ENCODE measurements at regions not wholly inside any gene's neighbourhood (a gene's known extent, or its start where the extent isn't known, plus 50 kb on each side); places are given as distances from the start of the nearest gene placed in this dataset.

DNA sequence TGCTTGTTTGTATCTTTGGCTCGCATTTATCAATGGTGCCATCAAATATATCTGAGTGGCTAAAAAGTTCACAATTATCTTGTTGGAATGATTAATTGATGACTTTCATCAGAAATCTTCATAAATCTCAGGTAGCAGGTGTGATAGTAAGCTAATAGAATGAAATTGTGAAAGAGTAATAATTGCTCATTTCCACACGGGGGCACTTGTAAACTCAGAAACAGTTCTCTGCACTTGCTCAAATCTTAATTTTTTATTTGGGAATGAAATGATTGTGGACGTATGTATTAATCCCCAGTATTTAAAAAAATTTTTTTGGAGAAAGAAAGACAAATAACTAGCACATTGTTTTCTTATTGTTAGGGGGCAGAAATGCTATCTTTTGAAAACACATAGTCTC, 132.8 kb downstream of the DTHD1 start:
- Histone ChIP-seq H3K27ac (no peak overlapping the region), H3K9me3 (no peaks in the 10 kb centered on the region), H3K4me3 (no peak overlapping the region), H3K27me3 (no peaks in the 10 kb centered on the region), H3K36me3 (no peaks in the 10 kb centered on the region), H3K4me1 (no peaks in the 10 kb centered on the region)
- intact Hi-C loops (cut with DNase I) = no loop called here
- TF ChIP-seq EP300 (IDR thresholded peaks at IDR 0.05) (no peak), POLR2AphosphoS5 (IDR thresholded peaks at IDR 0.05) (no peak), POLR2A (IDR thresholded peaks at IDR 0.05) (no peak)
- TF ChIP-seq, protein P1, sequence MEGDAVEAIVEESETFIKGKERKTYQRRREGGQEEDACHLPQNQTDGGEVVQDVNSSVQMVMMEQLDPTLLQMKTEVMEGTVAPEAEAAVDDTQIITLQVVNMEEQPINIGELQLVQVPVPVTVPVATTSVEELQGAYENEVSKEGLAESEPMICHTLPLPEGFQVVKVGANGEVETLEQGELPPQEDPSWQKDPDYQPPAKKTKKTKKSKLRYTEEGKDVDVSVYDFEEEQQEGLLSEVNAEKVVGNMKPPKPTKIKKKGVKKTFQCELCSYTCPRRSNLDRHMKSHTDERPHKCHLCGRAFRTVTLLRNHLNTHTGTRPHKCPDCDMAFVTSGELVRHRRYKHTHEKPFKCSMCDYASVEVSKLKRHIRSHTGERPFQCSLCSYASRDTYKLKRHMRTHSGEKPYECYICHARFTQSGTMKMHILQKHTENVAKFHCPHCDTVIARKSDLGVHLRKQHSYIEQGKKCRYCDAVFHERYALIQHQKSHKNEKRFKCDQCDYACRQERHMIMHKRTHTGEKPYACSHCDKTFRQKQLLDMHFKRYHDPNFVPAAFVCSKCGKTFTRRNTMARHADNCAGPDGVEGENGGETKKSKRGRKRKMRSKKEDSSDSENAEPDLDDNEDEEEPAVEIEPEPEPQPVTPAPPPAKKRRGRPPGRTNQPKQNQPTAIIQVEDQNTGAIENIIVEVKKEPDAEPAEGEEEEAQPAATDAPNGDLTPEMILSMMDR (IDR thresholded peaks at IDR 0.05) = no peak
- 23 to 62% methylated on average over 3 of the region's 3 CpGs for WGBS, 2 donors
- no peak for DNase-seq

- no peaks in the 10 kb centered on the region for H3K9me3 ChIP-seq
- WGBS, 2 donors = 84 to 85% methylated on average over 12 of the region's 12 CpGs
- no peak overlapping the region for H3K4me3 ChIP-seq
- no peaks in the 10 kb centered on the region for H3K36me3 ChIP-seq
- H3K27me3 ChIP-seq = no peaks in the 10 kb centered on the region
- H3K4me1 ChIP-seq = no peaks in the 10 kb centered on the region
- intact Hi-C loops (cut with DNase I) = no loop called here
- no peak overlapping the region for H3K27ac ChIP-seq
- no peak for DNase-seq
- TF ChIP-seq, protein P1 (IDR thresholded peaks at IDR 0.05) = no peak
- TF ChIP-seq EP300 (IDR thresholded peaks at IDR 0.05) (no peak), POLR2AphosphoS5 (IDR thresholded peaks at IDR 0.05) (no peak), POLR2A (IDR thresholded peaks at IDR 0.05) (no peak)
These were observed 135.7 kb downstream of the DTHD1 start for GRCh38 chr4:36417146-36417545.

- no peak overlapping the region for H3K4me3 ChIP-seq
- no peak overlapping the region for H3K27ac ChIP-seq
- no peaks in the 10 kb centered on the region for H3K4me1 ChIP-seq
- intact Hi-C loops (cut with DNase I) = no loop called here
- H3K27me3 ChIP-seq = no peaks in the 10 kb centered on the region
- H3K36me3 ChIP-seq = no peaks in the 10 kb centered on the region
- WGBS, 2 donors = 86 to 94% methylated on average over 3 of the region's 3 CpGs
- DNase-seq = no peak
- no peaks in the 10 kb centered on the region for H3K9me3 ChIP-seq
- TF ChIP-seq POLR2A (IDR thresholded peaks at IDR 0.05) (no peak), EP300 (IDR thresholded peaks at IDR 0.05) (no peak), POLR2AphosphoS5 (IDR thresholded peaks at IDR 0.05) (no peak)
- TF ChIP-seq, protein P1 (IDR thresholded peaks at IDR 0.05) = no peak
These were observed 138.8 kb downstream of the DTHD1 start for GRCh38 chr4:36420111-36420679.

DNA sequence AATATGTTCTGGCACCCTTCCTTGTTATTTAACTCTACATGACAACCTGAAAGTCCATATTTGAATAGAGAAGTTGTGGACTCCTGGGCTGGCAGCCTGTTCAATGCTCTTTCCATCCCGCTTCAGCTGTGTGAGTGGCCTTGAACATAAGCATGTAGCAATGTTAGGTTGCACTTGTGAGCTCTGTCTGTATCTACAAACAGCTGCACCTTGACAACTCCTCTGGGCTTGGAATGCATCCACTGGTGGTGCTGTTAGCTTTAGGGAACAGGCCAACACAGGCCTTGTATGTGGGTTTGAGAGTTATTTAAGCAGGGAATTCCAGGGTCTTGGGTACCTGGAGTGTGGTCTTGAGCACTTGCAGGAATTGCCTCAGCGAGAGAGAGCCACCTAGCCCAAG, 141.2 kb downstream of the DTHD1 start:
- intact Hi-C loops (cut with DNase I) = no loop called here
- 90 to 99% methylated on average over 2 of the region's 2 CpGs for WGBS, 2 donors
- DNase-seq = no peak
- H3K4me1 ChIP-seq = no peaks in the 10 kb centered on the region
- no peak overlapping the region for H3K27ac ChIP-seq
- H3K4me3 ChIP-seq = no peak overlapping the region
- no peaks in the 10 kb centered on the region for H3K27me3 ChIP-seq
- H3K9me3 ChIP-seq = no peaks in the 10 kb centered on the region
- no peaks in the 10 kb centered on the region for H3K36me3 ChIP-seq
- TF ChIP-seq POLR2AphosphoS5 (IDR thresholded peaks at IDR 0.05) (no peak), POLR2A (IDR thresholded peaks at IDR 0.05) (no peak), EP300 (IDR thresholded peaks at IDR 0.05) (no peak)
- TF ChIP-seq, protein P1 (IDR thresholded peaks at IDR 0.05) = no peak

GRCh38 chr4:36426741-36427140, 145.3 kb downstream of the DTHD1 start:
- Histone ChIP-seq H3K9me3 (no peaks in the 10 kb centered on the region), H3K4me3 (no peak overlapping the region), H3K27me3 (no peaks in the 10 kb centered on the region), H3K36me3 (no peaks in the 10 kb centered on the region), H3K4me1 (no peaks in the 10 kb centered on the region), H3K27ac (no peak overlapping the region)
- DNase-seq = no peak
- no peak for TF ChIP-seq POLR2A (IDR thresholded peaks at IDR 0.05)
- TF ChIP-seq, protein P1 (IDR thresholded peaks at IDR 0.05) = no peak
- no peak for TF ChIP-seq EP300 (IDR thresholded peaks at IDR 0.05)
- WGBS, 2 donors = 79 to 82% methylated on average over 5 of the region's 5 CpGs
- intact Hi-C loops (cut with DNase I) = no loop called here

Measured in sigmoid colon (tissue), 6 donors.